Fibroblast of peridontal ligament (primary cell): ENCODE measurements at regions not wholly inside any gene's neighbourhood (a gene's known extent, or its start where the extent isn't known, plus 50 kb on each side); places are given as distances from the start of the nearest gene placed in this dataset.
"Not testable (repeated sequence)": the region's sequence is repeated elsewhere in the genome, so short reads cannot be mapped to it uniquely, and the experiment has no call there.

Experiments
- DNase-seq: peaks from one replicate; pipeline ENCODE4 v3.0.0-alpha.2; 2010; ENCODE audit errors: extremely low read depth

GRCh38 chr1:82386365-82387011, 585.8 kb downstream of the ADGRL2 start:
- peak; percentile 15 for DNase-seq

GRCh38 chr1:82384776-82385175, 584.0 kb downstream of the ADGRL2 start:
- DNase-seq, result no peak

- peak; percentile 19 for DNase-seq
Observed at GRCh38 chr1:82377201-82377884, 576.6 kb downstream of the ADGRL2 start.

- DNase-seq, result no peak
Observed at GRCh38 chr1:82373710-82374109, 573.0 kb downstream of the ADGRL2 start.

- DNase-seq, result no peak
Observed at GRCh38 chr1:82371844-82372498, 571.2 kb downstream of the ADGRL2 start.

- DNase-seq, result no peak
Observed at GRCh38 chr1:82367456-82367855, 566.7 kb downstream of the ADGRL2 start.

GRCh38 chr1:82366689-82367088, 566.0 kb downstream of the ADGRL2 start:
- no peak for DNase-seq

GRCh38 chr1:82359541-82359940, 558.8 kb downstream of the ADGRL2 start:
- not testable (repeated sequence) for DNase-seq

GRCh38 chr1:82358706-82359105, 558.0 kb downstream of the ADGRL2 start:
- DNase-seq, result not testable (repeated sequence)

GRCh38 chr1:82354546-82354945, 553.8 kb downstream of the ADGRL2 start:
- not testable (repeated sequence) for DNase-seq

GRCh38 chr1:82348487-82348886, 547.8 kb downstream of the ADGRL2 start:
- no peak for DNase-seq

GRCh38 chr1:82346141-82346540, 545.4 kb downstream of the ADGRL2 start:
- no peak for DNase-seq

GRCh38 chr1:82343381-82343780, 542.6 kb downstream of the ADGRL2 start:
- DNase-seq, result peak; percentile 45

- no peak for DNase-seq
Observed at GRCh38 chr1:82337635-82338034, 536.9 kb downstream of the ADGRL2 start.

- DNase-seq, result no peak
Observed at GRCh38 chr1:82330330-82330729, 529.6 kb downstream of the ADGRL2 start.

GRCh38 chr1:82329226-82329625, 528.5 kb downstream of the ADGRL2 start:
- no peak for DNase-seq

GRCh38 chr1:82323144-82323841, 522.6 kb downstream of the ADGRL2 start:
- DNase-seq, result no peak

- peak; percentile 8 for DNase-seq
Observed at GRCh38 chr1:82321794-82322193, 521.1 kb downstream of the ADGRL2 start.

- peak; percentile 7 for DNase-seq
Observed at GRCh38 chr1:82319546-82319945, 518.8 kb downstream of the ADGRL2 start.

GRCh38 chr1:82318921-82319320, 518.2 kb downstream of the ADGRL2 start:
- DNase-seq, result no peak

GRCh38 chr1:82318265-82318664, 517.5 kb downstream of the ADGRL2 start:
- DNase-seq, result no peak

- DNase-seq, result no peak
Observed at GRCh38 chr1:82317671-82318070, 516.9 kb downstream of the ADGRL2 start.
